Activated CD8-positive, alpha-beta T cell treated with anti-CD3 and anti-CD28 coated beads, Interleukin-2, amount 10 ng/mL, durations not matched to agents 7 days and 5 days (primary cell): ENCODE measurements at regions not wholly inside any gene's neighbourhood (a gene's known extent, or its start where the extent isn't known, plus 50 kb on each side); places are given as distances from the start of the nearest gene placed in this dataset.
"Not testable (repeated sequence)": the region's sequence is repeated elsewhere in the genome, so short reads cannot be mapped to it uniquely, and the experiment has no call there.

Source experiments
- ATAC-seq: fragments of 150-1000 bp; cut with Tn5 transposase; one replicate; pipeline ENCODE4 v1.10.0; 2021; ENCODE audit warnings: moderate library complexity
- CTCF ChIA-PET: fragments of 350-600 bp; sonication (Branson Sonifier 250); formaldehyde crosslinking; loops from one replicate; lab custom pipeline; 2021; ENCODE audit warnings: antibody characterized with exemption; lab: Charles Lee
- POLR2A ChIA-PET: fragments of 350-600 bp; sonication (Branson Sonifier 250); formaldehyde crosslinking; loops from one replicate; lab custom pipeline; 2021; ENCODE audit warnings: antibody characterized with exemption; lab: Charles Lee
- DNase-seq: peaks from one replicate; pipeline ENCODE4 v3.0.0-alpha.2; 2020
- H3K27ac Mint-ChIP-seq: one replicate; pipeline ENCODE4 v1.8.0; 2021; ENCODE audit warnings: mild to moderate bottlenecking, mixed read lengths
- H3K27me3 Mint-ChIP-seq: one replicate; pipeline ENCODE4 v1.8.0; 2021; ENCODE audit warnings: low read depth, mixed read lengths
- H3K36me3 Mint-ChIP-seq: one replicate; pipeline ENCODE4 v1.8.0; 2021; ENCODE audit warnings: low read depth, mixed read lengths
- H3K4me1 Mint-ChIP-seq: one replicate; pipeline ENCODE4 v1.8.0; 2021; ENCODE audit warnings: low read depth, mixed read lengths
- H3K4me3 Mint-ChIP-seq: one replicate; pipeline ENCODE4 v1.8.0; 2021; ENCODE audit warnings: mild to moderate bottlenecking, mixed read lengths
- H3K9me3 Mint-ChIP-seq: one replicate; pipeline ENCODE4 v1.8.0; 2022; ENCODE audit warnings: mixed read lengths; ENCODE audit not compliant: insufficient read depth

GRCh38 chr4:174036111-174036510 lies 247.4 kb downstream of the FBXO8 start:
- CTCF ChIA-PET = no interaction called here
- ATAC-seq = no peak

GRCh38 chr4:174023641-174024040 lies 259.8 kb downstream of the FBXO8 start:
- H3K27ac Mint-ChIP-seq = no peak overlapping the region
- H3K27me3 Mint-ChIP-seq = no peaks in the 10 kb centered on the region
- no peaks in the 10 kb centered on the region for H3K36me3 Mint-ChIP-seq
- H3K9me3 Mint-ChIP-seq = no peaks in the 10 kb centered on the region
- no peak for DNase-seq
- no peak for ATAC-seq
- no peaks in the 10 kb centered on the region for H3K4me1 Mint-ChIP-seq
- ChIA-PET CTCF (no interaction called here), POLR2A (no interaction called here)
- no peak overlapping the region for H3K4me3 Mint-ChIP-seq

More at GRCh38 chr4:174036111-174036510, 247.4 kb downstream of the FBXO8 start:
- H3K27me3 Mint-ChIP-seq = no peaks in the 10 kb centered on the region
- no peaks in the 10 kb centered on the region for H3K9me3 Mint-ChIP-seq
- POLR2A ChIA-PET = no interaction called here
- DNase-seq = no peak
- no peak overlapping the region for H3K27ac Mint-ChIP-seq
- H3K4me3 Mint-ChIP-seq = no peak overlapping the region
- no peaks in the 10 kb centered on the region for H3K4me1 Mint-ChIP-seq
- H3K36me3 Mint-ChIP-seq = no peaks in the 10 kb centered on the region

GRCh38 chr4:174018236-174018635 lies 265.2 kb downstream of the FBXO8 start:
- H3K27ac Mint-ChIP-seq = no peak overlapping the region
- no peaks in the 10 kb centered on the region for H3K36me3 Mint-ChIP-seq
- ChIA-PET POLR2A (no interaction called here), CTCF (no interaction called here)
- no peaks in the 10 kb centered on the region for H3K9me3 Mint-ChIP-seq
- ATAC-seq (no peak), DNase-seq (no peak)
- H3K4me1 Mint-ChIP-seq = no peaks in the 10 kb centered on the region
- H3K27me3 Mint-ChIP-seq = no peaks in the 10 kb centered on the region
- H3K4me3 Mint-ChIP-seq = no peak overlapping the region

DNA sequence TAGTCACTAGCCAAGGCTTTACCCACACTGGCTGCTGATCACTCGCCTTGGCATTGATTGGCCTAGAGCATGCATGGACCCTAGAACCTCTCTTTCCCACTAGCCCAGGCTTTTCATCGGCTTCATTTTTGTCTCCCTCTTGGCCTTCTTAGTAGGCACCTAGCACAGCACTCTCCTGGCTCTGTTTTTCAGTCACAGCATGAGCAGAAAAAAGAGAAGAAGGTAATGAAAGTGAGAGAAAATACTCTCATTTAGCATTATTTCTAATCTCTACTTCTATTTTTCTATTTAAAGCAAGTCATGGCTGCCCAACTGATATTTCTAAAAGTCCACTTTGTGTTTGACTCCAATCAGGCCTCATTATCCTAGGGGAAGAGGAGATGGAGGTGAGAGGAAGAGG lies 267.2 kb downstream of the FBXO8 start:
- H3K27me3 Mint-ChIP-seq = no peaks in the 10 kb centered on the region
- no peak overlapping the region for H3K4me3 Mint-ChIP-seq
- ChIA-PET CTCF (no interaction called here), POLR2A (no interaction called here)
- no peaks in the 10 kb centered on the region for H3K36me3 Mint-ChIP-seq
- H3K4me1 Mint-ChIP-seq = no peaks in the 10 kb centered on the region
- H3K27ac Mint-ChIP-seq = no peak overlapping the region
- ATAC-seq (no peak), DNase-seq (no peak)
- H3K9me3 Mint-ChIP-seq = no peaks in the 10 kb centered on the region

GRCh38 chr4:174012886-174013259 lies 270.6 kb downstream of the FBXO8 start:
- H3K9me3 Mint-ChIP-seq = no peaks in the 10 kb centered on the region
- DNase-seq = no peak
- ATAC-seq = no peak
- POLR2A ChIA-PET = no interaction called here
- H3K27ac Mint-ChIP-seq = no peak overlapping the region
- no peak overlapping the region for H3K4me3 Mint-ChIP-seq
- H3K36me3 Mint-ChIP-seq = no peaks in the 10 kb centered on the region
- no peaks in the 10 kb centered on the region for H3K4me1 Mint-ChIP-seq
- CTCF ChIA-PET = no interaction called here
- H3K27me3 Mint-ChIP-seq = no peaks in the 10 kb centered on the region

- no peaks in the 10 kb centered on the region for H3K27me3 Mint-ChIP-seq
- H3K36me3 Mint-ChIP-seq = no peaks in the 10 kb centered on the region
- H3K27ac Mint-ChIP-seq = no peak overlapping the region
- no peak for DNase-seq
- H3K4me3 Mint-ChIP-seq = no peak overlapping the region
- POLR2A ChIA-PET = no interaction called here
- no peaks in the 10 kb centered on the region for H3K4me1 Mint-ChIP-seq
- no peaks in the 10 kb centered on the region for H3K9me3 Mint-ChIP-seq
- no peak for ATAC-seq
- CTCF ChIA-PET = no interaction called here
Measured at GRCh38 chr4:174012135-174012885, 271.2 kb downstream of the FBXO8 start.

GRCh38 chr4:174010547-174010946 lies 272.9 kb downstream of the FBXO8 start:
- Mint-ChIP-seq H3K27ac (no peak overlapping the region), H3K9me3 (no peaks in the 10 kb centered on the region), H3K27me3 (no peaks in the 10 kb centered on the region), H3K4me1 (no peaks in the 10 kb centered on the region), H3K4me3 (no peak overlapping the region), H3K36me3 (no peaks in the 10 kb centered on the region)
- CTCF ChIA-PET = interaction anchor here (0.7 kb wide), 1 partner anchor 12 kb away, joined by 3 read pairs; no protein-coding TSS in a partner anchor
- no peak for DNase-seq
- ATAC-seq = no peak
- POLR2A ChIA-PET = no interaction called here

- ChIA-PET POLR2A (no interaction called here), CTCF (interaction anchor here (0.7 kb wide), 1 partner anchor 11 kb away, joined by 3 read pairs; no protein-coding TSS in a partner anchor)
- Mint-ChIP-seq H3K36me3 (no peaks in the 10 kb centered on the region), H3K4me3 (no peak overlapping the region), H3K27ac (no peak overlapping the region), H3K4me1 (no peaks in the 10 kb centered on the region), H3K27me3 (no peaks in the 10 kb centered on the region), H3K9me3 (no peaks in the 10 kb centered on the region)
- no peak for DNase-seq
- no peak for ATAC-seq
Measured at GRCh38 chr4:174009686-174010451, 273.6 kb downstream of the FBXO8 start.

- ChIA-PET CTCF (no interaction called here), POLR2A (no interaction called here)
- no peak overlapping the region for H3K4me3 Mint-ChIP-seq
- H3K27me3 Mint-ChIP-seq = no peaks in the 10 kb centered on the region
- H3K36me3 Mint-ChIP-seq = no peaks in the 10 kb centered on the region
- H3K9me3 Mint-ChIP-seq = no peaks in the 10 kb centered on the region
- H3K27ac Mint-ChIP-seq = no peak overlapping the region
- DNase-seq (no peak), ATAC-seq (no peak)
- no peaks in the 10 kb centered on the region for H3K4me1 Mint-ChIP-seq
Measured at GRCh38 chr4:174005422-174005821, 278.0 kb downstream of the FBXO8 start.

- H3K9me3 Mint-ChIP-seq = no peaks in the 10 kb centered on the region
- ChIA-PET POLR2A (no interaction called here), CTCF (interaction anchor here (0.5 kb wide), 1 partner anchor 12 kb away, joined by 3 read pairs; no protein-coding TSS in a partner anchor)
- no peaks in the 10 kb centered on the region for H3K27me3 Mint-ChIP-seq
- no peak overlapping the region for H3K4me3 Mint-ChIP-seq
- no peak overlapping the region for H3K27ac Mint-ChIP-seq
- H3K36me3 Mint-ChIP-seq = no peaks in the 10 kb centered on the region
- H3K4me1 Mint-ChIP-seq = no peaks in the 10 kb centered on the region
- ATAC-seq = no peak
- DNase-seq = no peak
Measured at GRCh38 chr4:173998471-173999144, 284.9 kb downstream of the FBXO8 start.

DNA sequence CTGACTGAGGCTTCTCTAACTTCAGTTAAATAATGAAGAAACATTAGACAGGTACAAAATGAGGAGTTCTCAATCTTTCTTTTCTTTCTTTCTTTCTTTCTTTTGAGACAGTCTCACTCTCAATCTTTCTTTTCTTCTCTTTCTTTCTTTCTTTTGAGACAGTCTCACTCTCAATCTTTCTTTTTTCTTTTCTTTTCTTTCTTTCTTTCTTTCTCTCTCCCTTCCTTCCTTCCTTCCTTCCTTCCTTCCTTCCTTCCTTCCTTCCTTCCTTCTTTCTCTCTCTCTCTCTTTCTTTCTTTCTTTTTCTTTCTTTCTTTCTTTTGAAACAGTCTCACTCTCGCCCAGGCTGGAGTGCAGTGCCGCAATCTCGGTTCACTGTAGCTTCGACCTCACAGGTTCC lies 287.7 kb downstream of the FBXO8 start:
- H3K36me3 Mint-ChIP-seq, H3K27ac Mint-ChIP-seq, H3K4me3 Mint-ChIP-seq, POLR2A ChIA-PET, H3K27me3 Mint-ChIP-seq, H3K9me3 Mint-ChIP-seq, DNase-seq, ATAC-seq, H3K4me1 Mint-ChIP-seq, CTCF ChIA-PET: not testable (repeated sequence)

DNA sequence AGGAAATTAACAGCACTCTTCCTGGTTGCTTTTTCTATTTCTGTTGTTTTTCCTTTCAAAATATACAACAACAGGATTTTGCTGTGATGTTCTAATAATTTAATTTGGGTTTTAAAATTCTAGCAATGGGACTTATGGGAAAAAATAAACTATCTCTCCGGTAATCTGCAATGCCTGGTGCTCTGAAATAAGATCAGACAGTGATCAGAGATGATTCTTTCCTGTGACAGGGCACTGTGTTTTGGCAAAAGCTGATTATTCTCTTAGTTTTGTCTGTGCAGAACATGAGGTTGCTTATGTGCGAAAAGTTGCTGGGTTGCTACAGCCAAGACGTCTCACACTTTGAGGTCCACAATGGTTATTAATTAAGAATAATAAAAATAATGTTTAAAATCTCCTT lies 291.7 kb downstream of the FBXO8 start:
- CTCF ChIA-PET = no interaction called here
- no peaks in the 10 kb centered on the region for H3K9me3 Mint-ChIP-seq

More for the DNA sequence above, 291.7 kb downstream of the FBXO8 start:
- DNase-seq (no peak), ATAC-seq (no peak)
- POLR2A ChIA-PET = no interaction called here
- Mint-ChIP-seq H3K36me3 (no peaks in the 10 kb centered on the region), H3K4me3 (no peak overlapping the region), H3K4me1 (no peaks in the 10 kb centered on the region), H3K27ac (no peak overlapping the region), H3K27me3 (no peaks in the 10 kb centered on the region)
